Smooth muscle cell (in vitro differentiated cells): ENCODE measurements at regions not wholly inside any gene's neighbourhood (a gene's known extent, or its start where the extent isn't known, plus 50 kb on each side); places are given as distances from the start of the nearest gene placed in this dataset.
A peak's percentile ranks its signal among the peaks of the same experiment; 100 is the strongest.
"Not testable (repeated sequence)": the region's sequence is repeated elsewhere in the genome, so short reads cannot be mapped to it uniquely, and the experiment has no call there.

Experiments
- DNase-seq: peaks from one replicate; lab custom pipeline; 2025; ENCODE audit not compliant: unreplicated experiment; lab: John Stamatoyannopoulos, UW
- H2AFZ ChIP-seq: fragments of 200-600 bp; sonication (generic); 2 replicates; pipeline ENCODE4 v1.6.0; 2016; ENCODE audit warnings: antibody characterized with exemption, low read depth, mild to moderate bottlenecking
- H3F3A ChIP-seq: fragments of 200-600 bp; sonication (generic); 2 replicates; pipeline ENCODE4 v1.6.0; 2017; ENCODE audit warnings: antibody characterized with exemption, low read depth
- H3K27ac ChIP-seq: fragments of 200-600 bp; sonication (generic); 2 replicates; pipeline ENCODE4 v1.5.1; 2016; ENCODE audit warnings: low read depth, mild to moderate bottlenecking
- H3K27me3 ChIP-seq: fragments of 200-600 bp; sonication (generic); 2 replicates; pipeline ENCODE4 v1.6.1; 2016; ENCODE audit warnings: low read depth, mild to moderate bottlenecking
- H3K36me3 ChIP-seq: fragments of 200-600 bp; sonication (generic); 2 replicates; pipeline ENCODE4 v1.5.1; 2016; ENCODE audit warnings: low read depth
- H3K4me1 ChIP-seq: fragments of 200-600 bp; sonication (generic); 2 replicates; pipeline ENCODE4 v1.5.1; 2016; ENCODE audit warnings: low read depth
- H3K4me2 ChIP-seq: fragments of 200-600 bp; sonication (generic); 2 replicates; pipeline ENCODE4 v1.6.0; 2016; ENCODE audit warnings: mild to moderate bottlenecking
- H3K4me3 ChIP-seq: fragments of 200-600 bp; sonication (generic); 2 replicates; pipeline ENCODE4 v1.5.1; 2016; ENCODE audit warnings: mild to moderate bottlenecking
- H3K79me2 ChIP-seq: fragments of 200-600 bp; sonication (generic); 2 replicates; pipeline ENCODE4 v1.6.0; 2016; ENCODE audit warnings: low read depth, mild to moderate bottlenecking
- H3K9ac ChIP-seq: fragments of 200-600 bp; sonication (generic); 2 replicates; pipeline ENCODE4 v1.6.0; 2016; ENCODE audit warnings: low read depth
- H3K9me3 ChIP-seq: fragments of 200-600 bp; sonication (generic); replicated peaks from 2 replicates; pipeline ENCODE4 v1.5.1; 2016; ENCODE audit warnings: low read depth
- H4K20me1 ChIP-seq: fragments of 200-600 bp; sonication (generic); 2 replicates; pipeline ENCODE4 v1.6.0; 2016; ENCODE audit warnings: low read depth
- CTCF ChIP-seq: fragments of 200-600 bp; sonication (generic); IDR thresholded peaks from 2 replicates; pipeline ENCODE4 v1.5.1; 2017; ENCODE audit warnings: borderline replicate concordance, mild to moderate bottlenecking, antibody characterized with exemption; ENCODE audit not compliant: insufficient read depth, poor library complexity, severe bottlenecking
- WGBS: methylation state at CpG from one replicate; pipeline ENCODE4 v1.1.7; 2016; ENCODE audit warnings: low lambda C conversion rate; 5-methylcytosine and 5-hydroxymethylcytosine counted together

- not testable (repeated sequence) for H3K4me1 ChIP-seq, H3K4me2 ChIP-seq, H3K9ac ChIP-seq, H3K79me2 ChIP-seq, H2AFZ ChIP-seq, H3K27me3 ChIP-seq, H3K36me3 ChIP-seq, DNase-seq, H3K4me3 ChIP-seq, H3F3A ChIP-seq, H3K9me3 ChIP-seq, H3K27ac ChIP-seq, H4K20me1 ChIP-seq
- 79% methylated on average over 4 of the region's 4 CpGs for WGBS
These were observed 189.6 kb upstream of the FRG2C start for GRCh38 chr3:75474530-75474929.

GRCh38 chr3:75496600-75496999, 167.5 kb upstream of the FRG2C start:
- not testable (repeated sequence) for H3F3A ChIP-seq, H4K20me1 ChIP-seq, H3K79me2 ChIP-seq, H3K4me3 ChIP-seq, H3K9me3 ChIP-seq, H3K4me1 ChIP-seq, DNase-seq, H3K36me3 ChIP-seq, H3K27me3 ChIP-seq, H3K27ac ChIP-seq, H2AFZ ChIP-seq, H3K4me2 ChIP-seq, H3K9ac ChIP-seq
- WGBS = 96% methylated on average over 2 of the region's 2 CpGs

- not testable (repeated sequence) for H3K27me3 ChIP-seq, H3K9me3 ChIP-seq, H3K79me2 ChIP-seq, H3K27ac ChIP-seq, H4K20me1 ChIP-seq, H3K4me3 ChIP-seq, H3K9ac ChIP-seq, H3F3A ChIP-seq, H3K36me3 ChIP-seq, H3K4me2 ChIP-seq, H2AFZ ChIP-seq, DNase-seq
- WGBS = 33% methylated on average over 4 of the region's 4 CpGs
- H3K4me1 ChIP-seq = peaks cover 15% of the 10 kb centered on the region
These were observed 163.8 kb upstream of the FRG2C start for GRCh38 chr3:75500357-75500756.

GRCh38 chr3:75502171-75502570, 162.0 kb upstream of the FRG2C start:
- DNase-seq, H4K20me1 ChIP-seq, H3F3A ChIP-seq, H3K27me3 ChIP-seq, H3K36me3 ChIP-seq, H3K9me3 ChIP-seq, H3K79me2 ChIP-seq: not testable (repeated sequence)
- Histone ChIP-seq H2AFZ (peak overlapping the region; percentile 36), H3K27ac (peak overlapping the region; percentile 38), H3K4me3 (peak overlapping the region; percentile 44), H3K9ac (peak overlapping the region; percentile 51), H3K4me1 (peaks cover 15% of the 10 kb centered on the region), H3K4me2 (peak overlapping the region; percentile 79)
- WGBS = 65% methylated on average over 9 of the region's 9 CpGs

GRCh38 chr3:75502769-75503756, 161.1 kb upstream of the FRG2C start:
- peak overlapping the region; percentile 62 for H3K9ac ChIP-seq
- H3F3A ChIP-seq, H3K9me3 ChIP-seq, DNase-seq, H3K36me3 ChIP-seq, H4K20me1 ChIP-seq, H3K79me2 ChIP-seq, H3K27me3 ChIP-seq: not testable (repeated sequence)
- peak overlapping the region; percentile 44 for H3K4me3 ChIP-seq
- H2AFZ ChIP-seq = peak overlapping the region; percentile 66
- H3K27ac ChIP-seq = peak overlapping the region; percentile 50
- H3K4me1 ChIP-seq = peaks cover 15% of the 10 kb centered on the region
- WGBS = 49% methylated on average over 18 of the region's 18 CpGs
- H3K4me2 ChIP-seq = peak overlapping the region; percentile 79

GRCh38 chr3:75506603-75507002, 157.5 kb upstream of the FRG2C start:
- TF ChIP-seq CTCF = no peak
- no peak overlapping the region for H2AFZ ChIP-seq
- no peak overlapping the region for H3K9ac ChIP-seq
- H3K27ac ChIP-seq = no peak overlapping the region
- 78% methylated on average over 21 of the region's 21 CpGs for WGBS
- H3K36me3 ChIP-seq = no peaks in the 10 kb centered on the region
- H3F3A ChIP-seq = no peaks in the 10 kb centered on the region
- H3K9me3 ChIP-seq = no peaks in the 10 kb centered on the region
- H4K20me1 ChIP-seq = no peaks in the 10 kb centered on the region
- H3K4me2 ChIP-seq = no peak overlapping the region
- no peaks in the 10 kb centered on the region for H3K79me2 ChIP-seq
- no peaks in the 10 kb centered on the region for H3K27me3 ChIP-seq
- DNase-seq = no peak
- no peak overlapping the region for H3K4me3 ChIP-seq
- H3K4me1 ChIP-seq = peaks cover 15% of the 10 kb centered on the region

GRCh38 chr3:75507956-75508355, 156.2 kb upstream of the FRG2C start:
- not testable (repeated sequence) for H4K20me1 ChIP-seq, H3F3A ChIP-seq, DNase-seq, H3K4me3 ChIP-seq, H3K36me3 ChIP-seq, H3K79me2 ChIP-seq, H3K27ac ChIP-seq, H3K4me1 ChIP-seq, H3K9ac ChIP-seq, H3K9me3 ChIP-seq, H2AFZ ChIP-seq, H3K27me3 ChIP-seq, H3K4me2 ChIP-seq
- WGBS = 100% methylated on average over 2 of the region's 2 CpGs

GRCh38 chr3:75527657-75528056, 136.5 kb upstream of the FRG2C start:
- H2AFZ ChIP-seq, H3K36me3 ChIP-seq, H3K9me3 ChIP-seq, H3F3A ChIP-seq, H4K20me1 ChIP-seq, H3K4me2 ChIP-seq, H3K79me2 ChIP-seq, H3K9ac ChIP-seq, H3K27me3 ChIP-seq, H3K4me3 ChIP-seq, DNase-seq, H3K27ac ChIP-seq, H3K4me1 ChIP-seq: not testable (repeated sequence)
